Lower leg skin (tissue), 4 donors: ENCODE measurements at regions not wholly inside any gene's neighbourhood (a gene's known extent, or its start where the extent isn't known, plus 50 kb on each side); places are given as distances from the start of the nearest gene placed in this dataset.
"Not testable (repeated sequence)": the region's sequence is repeated elsewhere in the genome, so short reads cannot be mapped to it uniquely, and the experiment has no call there.

Experiments used
- DNase-seq, 2 donors: peaks; one replicate each; pipeline ENCODE4 v3.0.0-alpha.2; 2019; ENCODE audit warnings: low spot score in 2 of 2
- H3K4me3 ChIP-seq: fragments of 200-600 bp; sonication (generic); 2 replicates; pipeline ENCODE4 v1.5.1; 2017; ENCODE audit warnings: mild to moderate bottlenecking, low read depth; ENCODE audit not compliant: poor library complexity, severe bottlenecking
- CTCF ChIP-seq, 3 donors: fragments of 450-650 bp; IDR thresholded peaks; one replicate each; pipeline ENCODE4 v1.5.1; 2016; ENCODE audit warnings: antibody characterized with exemption in 3 of 3, mild to moderate bottlenecking in 3 of 3, moderate library complexity in 2 of 3
- POLR2A ChIP-seq, 2 donors: fragments of 450-650 bp; IDR thresholded peaks; one replicate each; pipeline ENCODE4 v1.6.1; 2016 to 2017; ENCODE audit warnings: antibody characterized with exemption in 2 of 2, mild to moderate bottlenecking in 1 of 2, moderate library complexity in 1 of 2
- WGBS, 2 donors: methylation state at CpG; one replicate each; pipeline ENCODE4 v1.1.5; 2018; 5-methylcytosine and 5-hydroxymethylcytosine counted together
- intact Hi-C: fragments of 100-400 bp; cut with DNase I; formaldehyde crosslinking; loops from one replicate; pipeline ENCODE4 v1.15.0; 2023; ENCODE audit warnings: low total_unique reads

- 55 to 66% methylated on average over 2 of the region's 2 CpGs for WGBS, 2 donors
- DNase-seq = no peak
- TF ChIP-seq CTCF (IDR thresholded peaks at IDR 0.05) (no peak), POLR2A (IDR thresholded peaks at IDR 0.05) (no peak)
- intact Hi-C loops = no loop called here
- H3K4me3 ChIP-seq = no peak overlapping the region
Measured at GRCh38 chr15:26259581-26259980, 396.5 kb upstream of the ATP10A start.

- WGBS, 2 donors = 82 to 84% methylated on average over 11 of the region's 11 CpGs
- DNase-seq = peak in 1 of 2 donors; percentile 12
- H3K4me3 ChIP-seq, intact Hi-C loops: not testable (repeated sequence)
Measured at GRCh38 chr15:26244782-26245181, 381.7 kb upstream of the ATP10A start.

DNA sequence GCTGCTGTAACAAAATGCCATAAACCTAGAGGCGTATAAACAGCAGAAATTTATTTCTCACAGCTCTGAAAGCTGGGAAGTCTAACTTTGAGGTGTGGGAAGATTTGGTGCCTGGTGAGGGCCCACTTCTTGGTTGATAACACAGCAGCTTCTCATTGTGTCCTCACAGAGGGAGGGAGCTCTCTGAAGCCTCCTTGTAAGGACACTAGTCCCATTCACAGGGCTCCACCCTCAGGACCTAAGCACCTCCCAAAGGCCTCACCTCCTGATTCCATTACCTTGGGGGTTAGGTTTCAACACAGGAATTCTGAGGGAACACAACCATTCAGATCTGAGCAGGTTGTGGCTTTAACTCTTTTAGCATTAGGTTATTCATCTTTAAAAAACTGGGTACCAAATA lies 380.3 kb upstream of the ATP10A start:
- TF ChIP-seq POLR2A (IDR thresholded peaks at IDR 0.05) = no peak
- no peak for TF ChIP-seq CTCF (IDR thresholded peaks at IDR 0.05)
- peak in 1 of 2 donors; percentile 25 for DNase-seq
- whole genome bisulfite sequencing, 2 donors = 90 to 100% methylated on average over 1 of the region's 1 CpG
- H3K4me3 ChIP-seq = no peak overlapping the region
- intact Hi-C loops = no loop called here

GRCh38 chr15:26242565-26243071 lies 379.5 kb upstream of the ATP10A start:
- WGBS, 2 donors = 76 to 78% methylated on average over 9 of the region's 9 CpGs
- H3K4me3 ChIP-seq = no peak overlapping the region
- intact Hi-C loops = no loop called here
- TF ChIP-seq CTCF (IDR thresholded peaks at IDR 0.05) (no peak), POLR2A (IDR thresholded peaks at IDR 0.05) (no peak)
- peak in 1 of 2 donors; percentile 26 for DNase-seq

DNA sequence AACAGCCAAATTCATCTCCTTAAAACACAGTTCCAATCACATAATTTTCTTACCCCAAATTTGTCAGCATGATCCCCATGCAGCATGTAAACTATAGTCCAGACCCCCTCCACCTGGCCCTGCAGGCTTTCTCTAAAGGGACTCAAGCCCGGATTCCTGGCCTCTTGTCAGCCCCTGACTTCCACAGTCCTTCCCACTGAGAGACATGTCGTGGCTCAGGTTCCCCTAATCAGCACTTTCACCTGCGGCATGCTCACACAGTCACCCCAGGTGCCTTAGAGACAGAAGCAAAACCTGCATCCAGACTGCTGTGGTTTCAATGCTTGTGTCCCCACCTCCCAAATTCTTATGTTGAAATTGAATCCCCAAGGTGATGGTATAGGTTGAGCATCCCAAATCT lies 372.7 kb upstream of the ATP10A start:
- no peak overlapping the region for H3K4me3 ChIP-seq
- WGBS, 2 donors = 32 to 37% methylated on average over 3 of the region's 3 CpGs
- intact Hi-C loops = no loop called here
- peak in 1 of 2 donors; percentile 46 for DNase-seq
- TF ChIP-seq POLR2A (IDR thresholded peaks at IDR 0.05) (no peak), CTCF (IDR thresholded peaks at IDR 0.05) (no peak)

- intact Hi-C loops = no loop called here
- no peak for TF ChIP-seq POLR2A (IDR thresholded peaks at IDR 0.05)
- TF ChIP-seq CTCF (IDR thresholded peaks at IDR 0.05) = no peak
- 27 to 33% methylated on average over 15 of the region's 15 CpGs for WGBS, 2 donors
- no peak overlapping the region for H3K4me3 ChIP-seq
- DNase-seq = peak in 1 of 2 donors; percentile 61
Measured at GRCh38 chr15:26234976-26235767, 372.0 kb upstream of the ATP10A start.
